AG08396 (cell line): ENCODE measurements at regions not wholly inside any gene's neighbourhood (a gene's known extent, or its start where the extent isn't known, plus 50 kb on each side); places are given as distances from the start of the nearest gene placed in this dataset.
"Not testable (repeated sequence)": the region's sequence is repeated elsewhere in the genome, so short reads cannot be mapped to it uniquely, and the experiment has no call there.

Source experiments
- DNase-seq: peaks from one replicate; pipeline ENCODE4 v3.0.0; 2012; ENCODE audit warnings: low spot score, mixed read lengths

DNA sequence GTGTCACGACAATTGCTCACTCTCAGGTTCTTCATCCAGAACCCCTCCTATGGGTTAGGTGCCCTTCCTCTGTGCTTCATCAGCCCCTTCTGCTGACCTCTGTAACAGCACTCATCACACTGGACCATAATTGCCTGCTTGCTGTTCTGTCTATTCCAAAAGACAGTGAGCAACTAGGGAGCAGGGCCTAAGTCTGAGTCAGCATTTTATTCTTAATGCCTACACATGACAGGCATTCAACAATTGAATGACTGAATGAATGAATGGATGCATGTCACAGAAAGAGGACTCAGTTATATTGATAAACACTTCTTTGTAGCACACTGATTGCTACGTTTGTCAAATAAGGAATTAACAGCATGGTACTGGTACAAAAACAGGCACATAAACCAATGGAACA, 317.0 kb downstream of the ZIC3 start:
- DNase-seq = no peak

DNA sequence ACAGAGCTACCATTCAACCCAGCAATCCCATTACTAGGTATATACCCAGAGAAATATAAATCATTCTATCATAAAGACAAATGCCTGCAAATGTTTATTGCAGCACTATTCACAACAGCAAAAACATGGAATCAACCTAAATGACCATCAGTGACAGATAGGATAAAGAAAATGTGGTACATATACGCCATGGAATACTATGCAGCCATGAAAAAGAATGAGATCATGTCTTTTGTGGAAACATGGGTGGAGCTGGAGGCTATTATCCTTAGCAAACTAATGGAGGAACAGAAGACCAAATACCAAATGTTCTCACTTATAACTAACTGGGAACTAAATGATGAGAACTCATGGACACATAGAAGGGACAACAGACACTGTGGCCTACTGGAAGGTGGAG, 318.9 kb downstream of the ZIC3 start:
- not testable (repeated sequence) for DNase-seq

DNA sequence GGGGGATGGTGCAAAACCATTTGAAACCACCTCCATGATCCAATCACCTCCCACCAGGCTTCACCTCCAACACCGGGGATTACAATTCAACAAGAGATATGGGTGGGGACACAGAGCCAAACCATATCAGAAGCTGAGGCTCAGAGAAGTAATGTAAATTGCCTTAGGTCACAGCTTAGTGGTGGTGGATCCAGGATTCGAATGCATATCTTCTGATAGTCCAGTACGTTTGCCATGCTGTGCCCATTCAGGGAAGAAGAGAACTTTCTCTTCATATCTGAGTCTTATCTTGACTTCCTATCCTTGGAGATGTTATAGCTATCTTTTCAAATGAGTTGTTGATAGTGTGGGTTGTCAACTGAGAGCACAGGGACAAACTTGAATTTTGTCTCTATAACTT, 325.5 kb downstream of the ZIC3 start:
- DNase-seq = no peak

DNA sequence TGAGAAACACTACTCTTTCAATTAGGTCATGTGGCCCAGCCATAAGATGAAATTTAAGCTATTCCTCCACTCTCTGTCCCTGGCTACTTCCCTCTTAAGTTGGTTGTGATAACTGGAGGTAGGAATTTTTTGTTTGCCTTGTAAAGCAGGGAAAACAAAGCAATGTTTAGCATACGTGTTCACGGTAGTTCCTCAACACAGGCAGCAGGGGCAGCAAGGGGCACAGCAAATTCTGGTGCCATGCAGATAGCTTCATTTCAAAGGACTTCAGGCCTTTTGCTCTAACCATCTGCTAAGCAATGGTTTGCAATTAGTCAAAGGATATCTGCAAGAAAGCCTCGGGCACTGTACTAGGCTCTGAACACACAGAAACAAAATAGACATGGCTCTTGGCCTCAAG, 330.2 kb downstream of the ZIC3 start:
- no peak for DNase-seq

DNA sequence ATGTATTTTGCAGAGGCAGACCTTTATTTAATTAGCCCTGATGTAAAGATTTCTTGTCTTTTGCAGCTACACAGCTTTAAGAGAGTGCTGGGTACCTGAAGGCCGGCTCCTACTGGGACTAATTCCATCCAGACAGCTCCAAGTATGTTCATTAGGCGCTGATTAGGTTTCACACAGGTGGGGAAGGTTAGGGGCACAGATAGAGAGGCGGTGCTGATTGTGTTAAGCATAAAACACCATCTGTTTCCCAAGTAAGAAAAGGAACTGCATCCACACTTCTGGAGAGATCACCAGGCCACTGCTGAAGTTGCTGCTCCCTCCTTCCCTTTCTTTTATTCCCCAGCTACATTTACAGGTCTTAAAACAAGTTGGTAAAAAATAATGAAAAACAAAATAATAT, 349.5 kb downstream of the ZIC3 start:
- no peak for DNase-seq

DNA sequence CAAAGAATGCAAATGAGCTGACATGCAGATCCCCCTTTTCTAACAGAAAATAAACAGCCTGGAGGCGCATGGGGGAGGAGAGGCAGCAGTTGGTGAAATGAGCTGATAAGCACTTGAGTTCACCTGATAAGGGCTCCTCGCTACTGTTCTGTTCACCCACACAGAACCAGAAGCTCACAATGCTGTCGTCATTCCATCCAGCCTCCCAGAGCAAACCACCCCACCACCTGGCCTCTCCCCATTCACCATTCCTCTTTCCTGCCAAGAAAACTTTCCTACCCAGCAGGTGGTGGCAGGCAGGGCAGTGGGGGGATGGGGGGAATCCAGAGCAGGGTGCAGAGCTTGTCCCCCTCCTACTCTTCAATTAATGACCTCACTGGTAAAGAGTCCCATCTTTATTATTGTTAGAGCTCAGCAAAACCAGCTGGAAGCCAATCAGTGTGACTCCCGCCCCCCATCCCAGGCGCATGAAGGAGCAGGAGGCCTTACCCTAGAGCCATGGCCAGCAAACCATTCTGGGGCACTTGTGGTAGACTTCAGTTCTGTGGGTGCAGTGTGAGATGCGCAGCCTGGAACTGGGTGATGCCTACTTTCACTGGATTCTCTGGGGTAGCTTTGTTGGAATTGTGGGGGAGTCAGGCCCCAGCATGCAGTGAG, 350.3 kb downstream of the ZIC3 start:
- DNase-seq = no peak

DNA sequence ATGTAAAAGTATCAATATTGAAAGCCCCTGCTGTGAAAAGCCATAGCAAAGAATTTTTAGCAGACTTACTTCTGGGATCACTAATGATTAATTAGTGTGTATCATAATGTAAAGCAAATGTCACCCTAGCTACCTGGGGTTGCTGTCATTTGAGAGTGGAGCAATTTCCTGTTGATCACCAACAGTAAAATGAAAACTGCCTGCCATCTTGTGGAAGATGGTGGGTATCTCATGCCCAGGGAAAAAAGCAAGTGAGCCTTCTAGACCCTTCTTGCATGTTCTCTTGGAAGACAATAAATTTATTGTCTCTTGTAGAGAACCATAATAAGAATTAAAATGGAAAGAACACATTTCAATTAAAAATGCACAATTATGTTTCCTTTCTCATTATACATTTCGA, 360.2 kb downstream of the ZIC3 start:
- DNase-seq = no peak

DNA sequence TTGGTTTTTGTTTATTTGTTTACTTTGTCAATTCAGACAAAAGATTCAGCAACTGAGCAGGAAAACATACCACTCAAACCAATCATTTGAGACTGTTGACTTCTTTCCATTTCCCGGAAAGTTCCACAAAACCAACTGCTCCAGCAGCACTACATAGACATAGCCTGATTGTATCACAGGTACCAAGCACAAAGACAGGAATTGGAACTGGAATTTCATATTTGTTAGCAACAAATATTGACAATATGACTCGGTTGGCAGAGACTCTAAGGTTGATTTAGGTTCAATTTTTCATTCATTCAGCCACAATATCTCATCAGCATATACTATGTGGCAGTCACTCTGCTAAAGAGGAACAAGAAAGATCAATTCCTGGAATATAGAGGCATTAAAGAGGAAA, 364.0 kb downstream of the ZIC3 start:
- no peak for DNase-seq

DNA sequence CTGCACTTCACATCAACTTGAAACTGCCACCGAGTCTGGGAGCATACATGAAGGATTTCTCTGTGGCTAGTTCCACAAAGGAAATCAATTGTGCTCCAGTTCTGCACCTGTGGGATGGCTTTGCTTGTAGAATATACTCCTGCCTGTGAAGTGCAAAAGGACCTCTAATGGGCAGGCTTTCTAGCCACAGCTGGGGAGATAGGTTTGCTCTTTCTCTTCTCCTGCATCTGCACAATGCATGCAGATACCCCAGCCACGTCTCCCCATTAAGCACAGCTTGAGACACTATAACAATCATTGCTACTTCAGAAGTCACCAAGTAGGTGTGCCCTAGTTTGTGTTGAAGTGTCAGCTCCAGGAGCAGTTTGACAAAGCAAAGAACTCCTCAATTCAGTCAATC, 364.6 kb downstream of the ZIC3 start:
- no peak for DNase-seq

DNA sequence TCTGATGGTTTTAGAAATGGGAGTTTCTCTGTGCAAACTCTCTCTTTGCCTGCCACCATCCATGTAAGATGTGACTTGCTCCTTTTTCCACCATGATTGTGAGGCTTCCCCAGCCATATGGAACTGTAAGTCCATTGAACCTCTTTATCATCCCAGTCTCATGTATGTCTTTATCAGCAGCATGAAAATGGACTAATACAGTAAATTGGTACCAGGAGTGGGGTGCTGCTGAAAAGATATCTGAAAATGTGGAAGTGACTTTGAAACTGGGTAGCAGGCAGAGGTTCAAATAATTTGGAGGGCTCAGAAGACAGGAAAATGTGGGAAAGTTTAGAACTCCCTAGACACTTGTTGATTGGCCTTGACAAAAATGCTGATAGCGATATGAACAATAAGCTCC, 368.3 kb downstream of the ZIC3 start:
- DNase-seq = not testable (repeated sequence)

DNA sequence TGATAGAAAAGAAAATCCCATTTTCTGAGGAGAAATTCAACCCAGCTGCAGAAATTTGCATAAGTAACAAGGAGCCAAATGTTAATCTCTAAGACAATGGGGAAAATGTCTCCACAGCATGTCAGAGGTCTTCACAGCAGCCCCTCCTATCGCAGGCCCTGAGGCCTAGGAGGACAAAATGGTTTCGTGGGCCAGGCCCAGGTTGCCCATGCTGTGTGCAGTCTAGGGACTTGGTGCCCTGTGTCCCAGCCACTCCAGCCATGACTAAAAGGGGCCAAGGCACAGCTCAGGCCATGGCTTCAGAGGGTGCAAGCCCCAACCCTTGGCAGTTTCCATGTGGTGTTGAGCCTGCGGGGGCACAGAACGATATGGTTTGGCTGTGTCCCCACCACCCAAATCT, 369.0 kb downstream of the ZIC3 start:
- DNase-seq = not testable (repeated sequence)

DNA sequence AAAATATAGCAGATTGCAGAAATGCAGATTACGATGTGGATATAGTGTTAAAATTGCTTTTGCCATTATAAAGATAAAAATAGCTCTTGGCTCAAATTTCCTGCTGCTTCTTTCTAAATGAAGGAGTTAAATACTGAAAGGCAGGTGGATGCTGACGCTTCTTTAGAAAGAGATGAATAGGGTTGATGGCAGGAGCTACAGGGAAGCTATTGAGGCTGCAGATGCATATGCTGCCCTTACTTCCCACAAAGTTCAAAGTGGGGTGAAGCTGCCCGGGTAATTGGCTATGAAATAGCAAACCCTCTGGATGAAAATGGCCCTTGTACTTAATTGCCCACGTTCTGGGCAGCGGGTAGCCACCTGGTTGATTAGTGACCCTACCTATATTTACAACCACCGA, 379.5 kb downstream of the ZIC3 start:
- DNase-seq = no peak

DNA sequence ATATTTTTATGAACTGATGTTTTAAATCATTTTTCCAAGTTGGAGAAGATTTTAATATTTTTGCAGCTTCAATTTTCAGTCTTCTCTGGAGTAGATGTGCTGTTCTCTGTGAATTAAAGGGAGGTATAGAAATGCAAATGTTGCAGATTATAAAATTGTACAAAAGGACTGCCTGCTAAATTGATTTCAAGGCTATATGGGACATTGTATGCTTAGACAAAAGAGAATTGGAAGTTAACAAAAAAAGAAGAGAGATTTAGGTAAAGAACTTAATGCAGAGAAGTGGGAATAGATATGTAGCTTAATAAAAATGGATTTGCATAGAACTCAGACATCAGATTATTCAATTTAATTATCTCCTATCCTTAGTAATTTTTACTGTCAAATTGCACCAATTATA, 403.3 kb downstream of the ZIC3 start:
- DNase-seq = no peak

DNA sequence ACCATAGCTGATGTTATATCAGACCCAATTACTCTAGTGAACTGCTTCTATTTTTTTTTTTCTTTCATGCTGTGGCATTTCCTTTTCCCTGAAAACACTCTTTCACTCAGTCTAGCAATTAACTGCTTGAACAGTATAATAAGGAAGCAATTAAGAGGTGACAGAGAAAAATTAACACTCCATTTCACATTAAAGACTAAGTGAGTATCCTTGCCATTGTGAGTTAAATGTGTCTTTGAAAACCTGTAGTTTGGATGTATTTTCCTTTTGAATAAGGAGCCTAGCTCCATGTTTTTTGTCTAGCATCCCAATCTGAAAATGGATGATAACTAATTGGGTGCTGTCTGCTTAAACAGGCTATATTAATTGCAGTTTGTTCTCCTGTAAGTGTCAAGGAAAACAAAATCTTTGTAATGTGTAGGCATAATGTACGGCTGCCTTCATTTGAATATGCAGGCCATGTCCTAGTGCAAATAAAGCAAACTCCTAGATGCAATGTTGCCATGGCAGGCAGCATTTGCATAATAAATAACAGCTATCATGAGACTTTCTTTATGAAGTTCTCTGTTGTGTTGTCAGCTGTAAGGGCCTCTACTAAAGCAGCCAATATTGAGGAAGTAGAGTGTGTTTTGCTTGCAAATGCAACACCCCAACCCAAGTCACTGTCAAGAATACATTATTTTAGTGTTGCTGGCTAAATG, 416.7 kb downstream of the ZIC3 start:
- DNase-seq = no peak

DNA sequence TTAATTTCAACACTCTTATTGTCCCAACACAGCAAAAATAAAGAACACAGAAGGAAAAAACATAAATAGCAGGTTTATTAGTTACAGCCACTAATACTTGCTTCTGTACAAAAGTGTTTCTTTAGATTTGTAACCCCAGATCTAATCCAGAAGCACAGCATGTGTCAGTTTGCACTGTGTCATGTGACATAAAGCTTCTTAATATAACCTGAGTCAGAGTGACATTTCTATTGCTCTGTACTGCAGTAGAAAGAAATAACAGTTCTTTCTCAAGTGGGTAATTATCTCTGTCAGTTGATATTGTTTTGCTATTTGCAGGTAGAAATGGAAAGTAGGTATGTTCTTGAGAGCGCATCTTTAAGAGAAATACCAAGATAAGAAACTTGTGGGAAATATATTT, 422.5 kb downstream of the ZIC3 start:
- no peak for DNase-seq

DNA sequence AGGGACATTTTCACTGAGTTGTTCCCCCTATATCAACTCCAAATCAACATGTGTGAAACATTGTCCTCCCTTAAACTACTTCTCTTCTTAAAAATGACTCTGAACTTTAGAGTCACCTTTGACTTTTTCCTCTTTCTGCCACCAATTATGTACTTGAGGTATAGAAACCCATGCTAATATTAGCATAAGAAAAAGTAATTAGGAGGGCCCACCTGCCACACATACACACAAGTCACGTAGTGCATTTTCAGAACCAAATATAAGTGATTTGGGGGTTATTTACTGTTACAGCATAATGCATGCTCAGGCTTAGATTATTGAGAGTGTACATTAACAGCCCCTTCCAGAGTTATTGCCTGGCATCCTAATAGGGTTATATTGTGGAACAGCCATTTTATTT, 432.7 kb downstream of the ZIC3 start:
- DNase-seq = no peak

DNA sequence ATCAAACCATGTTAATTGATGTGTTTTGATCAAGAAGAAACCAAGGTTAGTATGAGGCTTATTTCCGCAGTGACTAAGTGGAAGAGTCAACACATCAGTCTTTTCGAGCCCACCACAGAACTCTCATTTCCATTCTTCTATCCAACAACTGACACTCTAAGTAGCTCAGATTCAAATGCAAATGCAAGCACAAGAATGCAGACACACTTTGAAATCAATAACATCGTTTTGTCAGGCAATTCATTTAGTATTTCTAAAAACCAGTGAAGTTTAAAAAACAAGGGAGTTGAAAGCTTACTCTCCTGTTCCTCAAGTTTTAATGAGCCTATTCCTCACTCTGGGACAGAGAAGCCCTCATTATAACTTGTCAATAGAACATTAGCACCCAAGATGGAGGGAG, 433.1 kb downstream of the ZIC3 start:
- no peak for DNase-seq

DNA sequence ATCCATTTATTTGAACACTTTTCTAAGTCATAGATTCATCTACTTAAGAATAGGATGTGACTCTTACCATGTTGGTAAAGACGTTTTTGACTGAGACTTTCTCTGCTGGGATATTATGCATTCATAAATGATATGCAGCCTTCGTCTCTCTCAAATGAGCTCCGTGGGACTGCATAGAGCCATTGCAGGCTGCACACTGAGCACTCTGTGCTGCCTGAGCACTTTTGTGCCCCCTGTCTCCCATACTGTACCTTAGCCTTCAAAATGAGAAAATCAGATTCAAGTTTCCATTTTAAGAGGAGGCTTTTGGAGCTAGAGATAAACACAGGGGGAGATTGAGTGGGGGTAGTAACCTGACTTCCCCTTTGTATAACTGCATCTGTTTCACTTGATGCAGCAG, 433.6 kb downstream of the ZIC3 start:
- DNase-seq = no peak

DNA sequence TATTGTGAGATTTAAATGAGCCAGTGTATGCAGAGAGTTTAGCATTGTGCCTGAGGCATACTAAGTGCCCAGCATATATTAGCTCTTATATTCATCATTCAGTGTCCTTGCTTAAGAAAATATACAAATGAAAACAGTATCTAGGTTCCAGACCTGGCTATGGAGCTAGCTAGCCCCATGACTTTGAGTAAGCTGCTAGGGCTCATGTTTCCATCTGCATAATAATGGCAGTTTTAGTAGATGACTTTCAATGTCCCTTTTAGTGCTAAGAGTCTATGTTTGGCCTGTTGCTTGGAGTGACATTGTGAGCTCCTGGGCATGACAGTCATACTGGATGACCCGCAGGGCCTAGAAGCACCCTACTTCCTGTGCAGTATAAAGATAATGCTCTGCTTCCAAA, 435.3 kb downstream of the ZIC3 start:
- DNase-seq = no peak

DNA sequence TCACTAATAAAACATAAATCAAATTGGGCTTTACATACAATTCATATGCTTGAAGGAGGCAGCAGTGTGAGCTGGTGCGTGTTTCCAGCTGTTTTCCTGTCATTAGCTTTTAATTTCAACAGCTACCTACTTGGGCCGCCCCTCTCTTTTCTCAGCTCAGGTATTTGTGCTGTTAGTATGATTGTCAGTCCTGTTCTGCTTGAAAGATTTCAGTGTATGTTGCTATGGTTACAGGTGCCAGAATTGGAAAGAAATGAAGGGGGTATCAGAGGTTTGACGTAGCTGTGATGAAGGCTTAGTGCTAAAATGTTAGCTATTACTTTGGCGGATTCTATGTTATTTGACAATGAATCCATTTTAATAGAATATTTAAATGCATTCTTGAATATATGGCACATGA, 440.3 kb downstream of the ZIC3 start:
- no peak for DNase-seq

DNA sequence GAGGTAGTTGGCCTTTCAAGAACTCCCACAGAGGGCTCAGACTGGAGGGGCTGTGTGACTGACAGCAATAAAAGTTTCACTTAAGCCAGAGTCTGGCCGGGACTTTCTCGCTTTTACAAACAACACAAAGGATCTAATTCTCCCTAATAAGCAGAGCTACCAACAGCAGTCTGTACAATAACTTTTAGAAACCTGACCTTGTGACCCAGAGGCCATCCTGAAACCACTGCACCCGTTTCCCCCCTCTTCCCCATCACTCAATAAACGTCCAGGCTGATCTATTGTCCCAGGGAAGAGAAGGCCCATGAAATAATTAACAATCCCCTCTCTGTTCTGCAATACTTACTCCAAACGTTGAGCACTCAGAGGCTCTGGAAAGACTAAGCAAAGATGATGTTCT, 442.4 kb downstream of the ZIC3 start:
- no peak for DNase-seq

DNA sequence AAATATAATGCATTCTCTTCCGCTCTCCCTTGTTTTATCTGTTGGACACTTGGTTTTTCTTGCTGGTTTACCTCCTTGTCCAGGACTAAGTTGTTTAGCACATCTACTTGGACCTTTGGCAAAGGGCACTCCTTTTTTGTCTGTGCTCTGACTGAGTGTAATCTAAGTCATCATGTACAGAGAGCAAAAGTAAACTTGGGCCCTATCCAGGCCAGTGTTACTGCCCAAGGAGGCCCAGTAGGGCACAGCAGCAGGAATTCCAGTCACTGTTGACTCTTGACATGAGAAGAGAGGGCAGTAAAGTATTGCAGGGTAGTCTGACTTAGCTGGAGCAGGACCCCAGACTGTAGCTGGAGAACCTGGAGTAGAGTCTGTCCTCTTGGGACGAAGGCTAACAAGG, 445.5 kb downstream of the ZIC3 start:
- DNase-seq = no peak

DNA sequence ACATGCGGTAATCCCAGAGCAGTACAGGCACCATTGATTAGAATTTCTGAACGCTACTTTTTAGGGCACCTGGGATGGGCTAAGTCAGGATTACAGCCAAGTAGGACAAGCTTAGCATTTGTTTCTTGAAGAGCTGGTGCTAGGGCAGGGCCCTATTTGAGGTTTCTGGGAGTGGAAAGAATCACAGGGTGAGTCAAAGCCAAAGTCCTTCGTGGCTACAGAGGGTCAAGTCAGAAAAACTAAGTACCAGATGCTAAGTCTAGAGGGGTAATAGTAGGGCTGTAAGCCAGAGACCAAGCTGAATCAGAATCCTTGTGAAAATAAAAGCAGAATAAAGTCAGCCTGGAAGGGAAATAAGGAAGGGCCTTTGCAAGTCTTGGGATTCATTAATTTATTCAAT, 448.6 kb downstream of the ZIC3 start:
- no peak for DNase-seq

DNA sequence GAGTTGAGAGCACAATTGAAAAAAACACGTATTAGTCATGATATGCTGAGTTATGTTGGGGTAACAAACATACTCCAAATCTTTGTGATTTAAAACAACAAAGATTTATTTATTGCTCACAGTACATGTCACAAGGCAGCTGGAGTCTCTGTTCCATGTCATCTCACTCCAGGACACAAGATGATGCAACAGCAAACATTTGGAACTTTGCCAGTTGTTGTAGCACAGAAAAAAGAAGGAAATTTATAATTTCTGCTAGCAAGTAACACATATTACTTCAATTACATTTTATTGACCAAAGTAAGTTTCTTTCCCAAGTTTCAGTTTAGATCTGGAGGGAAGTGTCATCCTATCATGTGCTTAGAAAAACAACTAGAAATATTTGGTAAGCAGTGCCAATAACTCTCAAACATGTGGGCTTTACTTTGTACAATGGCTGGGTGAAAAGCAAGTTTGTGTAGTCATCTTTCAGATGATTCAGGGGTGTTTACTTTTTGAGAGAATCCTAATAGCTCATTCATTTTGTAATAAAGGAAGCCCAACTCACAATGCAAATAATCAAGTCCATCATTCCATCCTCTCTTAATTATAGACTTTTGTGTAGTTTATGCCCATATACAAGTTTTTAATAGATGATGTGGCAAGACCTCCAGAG, 452.3 kb downstream of the ZIC3 start:
- no peak for DNase-seq
